GM18858 (cell line): ENCODE measurements at regions not wholly inside any gene's neighbourhood (a gene's known extent, or its start where the extent isn't known, plus 50 kb on each side); places are given as distances from the start of the nearest gene placed in this dataset.

Experiments
- ATAC-seq: cut with Tn5 transposase; IDR thresholded peaks from one replicate; pipeline ENCODE4 v1.9.1; 2021; ENCODE audit not compliant: unreplicated experiment

DNA sequence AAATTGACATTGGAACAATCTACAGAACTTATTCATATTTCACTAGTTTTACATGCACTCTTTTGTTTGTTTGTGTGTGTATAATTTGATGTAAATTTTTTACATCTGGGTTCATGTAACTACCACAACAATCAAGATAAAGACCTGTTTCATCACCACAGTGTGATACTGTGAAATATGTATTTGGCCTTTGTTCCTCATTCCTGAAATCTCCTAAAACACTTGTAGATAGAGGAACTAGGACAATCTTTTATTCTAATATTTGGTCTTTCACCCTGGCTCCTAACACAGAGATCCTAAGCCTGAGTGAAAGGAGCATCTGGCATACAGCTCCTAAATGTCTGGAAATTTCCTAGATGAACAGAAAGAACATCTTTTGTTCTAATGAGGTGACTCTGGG lies 155.0 kb upstream of the GPR149 start:
- ATAC-seq: no peak

DNA sequence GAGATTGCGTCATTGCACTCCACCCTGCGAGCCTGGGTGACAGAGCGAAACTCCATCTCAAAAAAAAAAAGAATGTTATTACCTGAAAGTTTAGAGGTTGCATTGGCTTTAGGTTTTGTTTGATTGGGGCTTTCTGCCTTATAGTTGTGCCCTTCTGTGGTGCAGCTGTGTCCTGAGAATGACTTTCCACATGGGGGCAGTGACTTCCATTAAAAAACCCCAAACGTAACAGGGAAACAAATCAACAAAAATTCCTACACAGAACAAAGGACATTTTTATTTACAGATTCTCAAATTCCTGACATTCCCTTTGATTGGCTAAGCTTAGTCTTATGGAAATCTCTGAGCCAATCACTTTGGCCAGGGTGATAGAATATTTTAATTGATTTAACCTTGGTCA lies 154.1 kb upstream of the GPR149 start:
- no peak for ATAC-seq

DNA sequence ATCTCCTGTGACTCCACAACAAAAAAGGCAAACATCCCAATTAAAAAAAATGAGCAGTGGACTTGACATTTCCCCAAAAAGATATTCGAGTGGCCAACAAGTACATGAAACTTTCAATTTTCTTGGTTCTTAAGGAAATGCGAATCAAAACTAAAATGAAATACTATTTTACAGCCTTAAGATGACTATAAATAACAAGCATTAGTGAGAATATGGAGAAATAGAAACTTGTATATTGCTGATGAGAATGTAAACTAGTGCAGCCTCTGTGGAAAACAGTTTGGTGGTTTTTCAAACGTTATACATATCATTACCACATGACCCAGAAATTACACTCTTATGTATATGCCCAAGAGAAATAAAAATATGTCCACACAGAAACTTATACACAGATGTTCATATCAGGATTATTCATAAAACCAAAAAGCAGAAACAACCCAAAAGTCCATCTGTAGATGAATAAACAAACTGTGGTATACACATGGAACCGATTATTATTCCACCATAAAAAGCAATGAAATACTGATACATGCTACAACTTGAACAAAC lies 153.2 kb upstream of the GPR149 start:
- ATAC-seq: no peak

DNA sequence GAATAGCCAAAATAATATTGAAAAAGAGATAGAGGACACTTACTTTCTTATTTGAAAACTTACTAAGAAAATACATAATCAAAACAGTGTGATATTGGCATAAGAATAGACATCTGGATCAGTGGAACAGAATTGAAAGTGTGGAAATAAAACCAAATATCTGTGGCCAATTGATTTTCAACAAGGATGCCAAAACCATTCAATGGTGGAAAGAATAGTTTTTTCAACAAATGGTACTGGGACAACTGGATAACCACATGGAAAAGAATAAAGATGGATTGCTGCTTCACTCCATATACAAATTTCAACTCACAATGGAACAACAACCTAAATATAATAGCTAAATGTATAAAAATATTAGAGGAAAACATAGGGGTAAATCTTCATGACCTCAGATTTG lies 152.5 kb upstream of the GPR149 start:
- no peak for ATAC-seq

DNA sequence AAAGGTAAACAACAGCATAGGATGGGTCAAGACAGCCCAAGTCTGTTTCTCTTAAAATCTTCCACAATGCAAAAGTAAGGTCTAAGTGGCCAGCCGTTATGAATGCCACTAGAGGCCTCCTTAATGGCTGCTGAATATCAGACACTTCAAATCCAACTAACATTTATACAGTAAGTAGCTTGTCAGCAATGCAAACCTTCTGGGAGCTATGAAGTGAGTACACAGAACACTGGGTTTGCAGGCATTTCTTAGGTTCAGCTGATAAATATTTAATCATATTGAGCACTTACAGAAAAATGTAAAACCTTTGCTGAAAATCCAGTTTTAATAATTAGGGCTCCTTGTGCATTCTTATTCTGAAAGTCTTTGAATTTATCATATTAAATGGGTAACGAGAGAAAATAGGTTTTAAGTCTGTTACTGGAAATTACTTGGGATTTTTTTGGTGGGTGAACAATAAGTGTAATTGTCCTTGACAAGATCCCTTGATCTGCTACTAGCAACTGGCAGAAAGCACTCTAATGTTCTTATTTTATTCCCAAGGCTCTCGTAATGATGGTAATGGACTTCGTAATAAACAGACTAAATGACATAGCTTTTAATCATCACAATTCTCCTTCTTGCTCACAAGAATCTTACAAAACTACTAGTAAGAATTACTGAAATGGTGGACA lies 141.7 kb upstream of the GPR149 start:
- no peak for ATAC-seq

DNA sequence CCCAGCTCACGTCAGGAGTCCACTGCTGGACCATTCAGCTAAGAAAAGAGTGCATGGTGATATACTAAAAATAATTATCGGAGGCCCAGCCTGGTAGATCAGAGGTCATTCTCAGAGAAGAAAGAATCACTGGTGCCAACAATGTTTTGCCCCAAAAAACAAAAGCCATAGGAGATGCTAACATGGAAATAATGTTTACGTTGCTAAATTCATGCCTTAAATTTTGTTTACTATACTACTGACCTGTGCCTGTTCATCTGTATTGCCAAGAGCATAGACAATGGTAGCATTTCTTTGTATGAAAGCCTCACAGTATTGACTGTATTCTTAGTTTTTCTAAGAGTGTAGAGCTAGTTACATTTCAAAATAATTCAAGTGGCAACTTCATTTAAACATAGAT lies 138.1 kb upstream of the GPR149 start:
- ATAC-seq: no peak

DNA sequence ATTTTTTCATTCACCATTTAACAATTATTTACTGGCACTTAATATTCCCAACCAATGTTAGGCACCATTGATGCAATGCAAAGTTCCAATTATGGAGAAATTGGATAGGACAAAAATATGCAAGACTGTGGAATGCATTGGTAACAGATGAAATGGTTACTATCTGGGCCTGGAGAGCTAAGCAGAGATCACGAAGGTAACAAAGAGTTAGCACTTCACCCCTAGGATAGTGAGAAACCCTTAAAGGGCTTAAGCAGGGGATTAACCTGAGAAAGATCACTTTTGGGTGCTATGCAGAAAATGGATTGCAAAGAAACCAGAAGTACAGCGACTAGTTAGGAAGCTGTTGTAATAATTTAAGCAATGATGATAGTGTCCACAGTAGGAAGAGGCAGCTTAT lies 129.6 kb upstream of the GPR149 start:
- no peak for ATAC-seq

DNA sequence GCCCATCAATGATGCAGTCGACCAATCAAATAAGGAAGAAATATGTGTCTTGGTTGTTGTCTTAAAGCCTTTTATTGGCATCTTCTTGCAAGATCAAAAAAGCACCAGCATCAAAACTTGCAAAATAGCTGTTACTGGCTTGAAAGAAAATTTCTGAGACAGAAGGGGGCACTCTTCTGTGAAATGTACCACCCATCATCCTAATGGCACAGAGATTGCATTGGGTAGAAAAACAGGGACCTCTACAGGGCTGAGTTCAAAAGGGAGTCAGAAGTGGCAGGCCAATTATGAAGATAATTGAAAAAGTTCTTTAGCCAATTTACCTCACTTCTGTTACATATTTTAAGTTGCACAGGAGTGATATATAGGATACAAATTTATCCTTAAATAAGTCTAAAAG lies 122.3 kb upstream of the GPR149 start:
- ATAC-seq: no peak

DNA sequence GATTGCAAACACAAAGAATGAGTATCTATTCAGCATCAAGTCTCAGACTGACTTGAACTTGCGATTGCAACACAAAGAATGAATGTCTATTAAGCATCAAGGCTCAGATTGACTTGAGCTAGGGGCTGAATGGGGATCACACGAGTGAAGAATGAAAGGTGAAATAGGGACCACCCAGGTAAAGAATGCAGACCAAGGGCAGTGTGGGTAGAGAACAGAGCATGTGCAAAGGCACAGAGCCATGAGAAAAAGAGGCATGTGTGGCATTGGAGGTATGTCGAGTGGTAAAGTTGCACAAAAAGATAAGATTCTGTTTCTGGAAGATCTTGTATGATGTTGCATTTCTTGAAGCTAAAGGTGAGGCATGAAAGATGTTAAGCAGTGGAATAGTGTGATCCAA lies 119.4 kb upstream of the GPR149 start:
- ATAC-seq: no peak

DNA sequence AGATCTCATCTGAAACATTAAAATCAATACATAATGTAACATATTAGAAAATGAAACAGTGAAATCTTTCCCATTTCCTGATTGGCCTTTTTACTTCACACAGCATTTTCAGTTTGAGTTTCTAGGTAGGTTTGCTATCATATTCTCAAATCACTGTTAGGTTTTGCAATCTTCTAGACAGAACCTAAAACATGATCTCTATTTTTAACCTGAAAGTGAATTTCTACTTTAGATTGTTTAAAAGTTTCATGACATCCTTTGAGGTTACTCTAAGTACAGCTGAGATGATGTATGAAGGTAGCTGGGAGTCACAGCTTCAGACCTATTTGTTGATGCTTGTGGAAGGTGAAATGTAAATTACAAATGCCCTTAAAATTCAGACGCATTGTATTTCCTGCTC lies 118.4 kb upstream of the GPR149 start:
- no peak for ATAC-seq

DNA sequence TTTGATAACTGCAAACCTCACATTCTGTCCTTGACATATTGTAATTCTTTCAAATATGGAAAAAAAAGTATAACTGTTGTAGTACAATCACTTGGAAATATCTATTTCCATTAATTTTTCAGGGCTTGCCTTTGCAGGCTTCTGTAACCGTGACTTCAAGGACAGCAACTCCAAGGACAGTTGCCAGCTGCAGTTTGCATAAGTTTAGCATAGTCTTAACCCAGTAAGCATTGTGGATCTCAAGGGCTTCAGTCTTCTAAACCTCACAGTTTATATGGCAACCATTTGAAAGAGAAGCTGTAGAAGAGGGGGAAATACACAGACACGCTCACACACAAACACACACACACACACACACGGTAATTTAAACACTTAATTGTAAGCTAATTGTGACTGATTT lies 112.8 kb upstream of the GPR149 start:
- no peak for ATAC-seq

DNA sequence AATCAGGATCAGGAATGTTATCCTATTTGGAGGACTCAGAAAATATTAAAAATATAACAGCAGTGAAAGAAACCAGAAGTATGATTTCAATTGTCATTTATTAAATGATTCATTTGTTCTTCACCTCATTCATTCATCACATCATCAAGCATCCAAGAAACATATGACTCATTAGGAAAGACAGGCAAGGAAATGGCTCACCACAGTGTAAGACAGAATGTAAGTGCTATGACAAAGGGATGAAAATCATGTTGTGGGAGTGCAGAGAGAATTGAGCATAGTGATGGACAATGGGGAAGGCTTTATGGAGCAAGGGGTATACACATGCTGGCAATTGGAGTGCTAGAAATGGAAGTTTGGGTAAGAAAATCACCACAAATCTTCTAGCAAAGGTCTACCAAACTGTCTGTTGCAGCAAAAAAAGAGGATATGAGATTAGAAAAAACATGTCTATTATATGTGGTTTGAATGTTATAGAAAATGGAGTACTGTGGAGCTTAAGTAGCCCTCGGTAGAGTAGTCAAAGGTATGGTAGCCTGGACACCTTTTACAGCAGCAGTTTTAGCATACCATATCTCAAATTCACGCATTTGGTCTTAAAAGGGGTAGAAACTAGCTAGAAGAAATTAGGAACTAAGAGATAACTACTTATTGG lies 111.1 kb upstream of the GPR149 start:
- no peak for ATAC-seq

DNA sequence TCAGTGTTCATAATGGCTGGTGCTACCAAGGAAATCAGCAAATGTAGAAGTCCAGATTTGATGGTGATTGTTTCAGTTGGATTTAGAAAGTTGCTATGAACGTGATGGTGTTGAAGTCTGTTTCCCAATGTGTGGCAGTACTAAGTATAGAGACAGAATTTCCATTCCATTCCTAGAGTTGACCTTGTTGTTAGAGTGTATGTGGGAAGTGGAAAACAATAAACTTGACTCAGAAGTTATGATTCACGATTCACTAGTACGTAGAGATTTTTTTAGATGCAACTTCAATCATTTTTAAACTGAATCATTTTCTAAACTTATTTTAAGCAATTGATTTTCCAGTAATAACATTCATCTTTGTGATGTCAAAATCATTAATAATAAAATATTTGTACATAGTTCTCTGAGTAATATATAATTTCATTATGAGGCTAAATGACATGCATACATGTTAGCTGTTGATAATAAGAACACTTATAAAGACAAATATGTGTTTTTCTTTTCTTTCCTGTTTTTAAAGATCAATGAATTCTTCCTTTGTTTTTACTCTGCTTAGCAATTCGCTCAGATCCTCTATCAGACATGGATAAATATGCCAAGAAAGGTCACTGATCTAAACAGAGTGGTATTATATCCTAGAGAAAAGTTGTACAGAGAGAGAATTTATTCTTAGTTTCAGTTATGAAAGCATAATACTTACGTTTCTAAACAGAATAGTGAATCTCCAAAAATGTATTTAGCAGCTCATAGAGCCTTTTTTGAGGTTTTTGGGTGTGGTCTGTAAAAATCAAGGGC lies 108.8 kb upstream of the GPR149 start:
- ATAC-seq: no peak

DNA sequence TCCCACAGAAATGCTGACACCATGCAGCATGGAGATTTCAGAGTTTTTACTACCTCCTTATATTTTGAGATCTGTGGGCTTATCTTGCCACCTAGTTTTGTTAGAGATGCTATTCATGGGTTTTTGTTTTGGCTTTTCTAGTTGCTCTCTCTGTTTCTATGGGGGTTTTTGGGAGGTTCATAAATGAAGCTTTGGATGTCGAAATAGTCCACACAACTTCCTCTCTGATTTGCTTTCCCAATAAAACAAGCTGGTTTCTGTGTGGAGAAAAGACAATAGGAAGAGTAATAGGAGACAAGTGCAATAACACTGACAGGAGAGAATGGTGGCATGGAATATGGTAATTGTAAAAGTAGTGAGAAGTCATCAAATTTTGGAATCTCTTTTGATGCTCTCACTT lies 106.8 kb upstream of the GPR149 start:
- ATAC-seq: no peak

DNA sequence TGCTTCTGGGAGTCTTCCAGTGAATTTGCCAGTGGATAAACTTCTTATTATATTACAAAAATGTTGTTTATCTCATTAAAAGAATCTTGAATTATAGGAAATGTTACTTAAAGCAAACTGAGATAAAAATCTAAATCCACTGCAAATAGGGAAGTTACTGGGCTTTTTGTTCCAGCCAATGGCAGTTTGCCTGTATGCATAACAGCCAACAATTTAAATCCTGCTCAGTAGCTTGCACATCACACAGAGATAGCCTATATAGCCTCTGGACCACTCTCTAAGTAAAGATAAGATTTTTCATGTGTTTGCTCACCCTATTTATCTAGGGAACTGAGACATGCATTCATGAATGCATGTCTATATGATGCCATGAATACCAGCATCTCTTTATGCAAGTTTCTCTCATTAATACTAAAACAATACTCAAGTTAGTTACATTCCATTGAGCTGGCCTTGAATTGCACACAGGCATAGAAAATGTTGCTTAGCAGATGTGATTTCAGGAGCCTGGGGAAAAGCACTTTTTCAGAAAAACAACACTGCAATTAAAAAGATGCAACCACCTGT lies 92.1 kb upstream of the GPR149 start:
- ATAC-seq: no peak

DNA sequence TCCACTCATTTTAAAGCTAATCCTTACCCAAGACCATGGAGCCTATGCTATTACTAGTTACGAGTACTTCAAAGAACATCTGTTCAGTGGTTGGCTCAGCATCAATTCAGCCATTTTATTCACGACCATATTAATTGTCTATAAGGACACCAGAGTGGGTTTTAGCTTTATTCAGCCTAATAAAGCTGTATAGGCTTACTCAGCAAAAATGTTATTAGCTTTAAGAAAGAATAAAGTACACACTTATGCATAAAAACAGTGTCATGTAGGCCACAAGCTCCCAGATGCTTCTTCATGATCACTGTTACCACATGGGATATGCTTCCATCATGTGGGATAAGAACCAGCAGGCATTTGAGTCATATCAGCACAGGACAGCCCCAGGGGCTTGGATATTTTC lies 87.4 kb upstream of the GPR149 start:
- no peak for ATAC-seq

DNA sequence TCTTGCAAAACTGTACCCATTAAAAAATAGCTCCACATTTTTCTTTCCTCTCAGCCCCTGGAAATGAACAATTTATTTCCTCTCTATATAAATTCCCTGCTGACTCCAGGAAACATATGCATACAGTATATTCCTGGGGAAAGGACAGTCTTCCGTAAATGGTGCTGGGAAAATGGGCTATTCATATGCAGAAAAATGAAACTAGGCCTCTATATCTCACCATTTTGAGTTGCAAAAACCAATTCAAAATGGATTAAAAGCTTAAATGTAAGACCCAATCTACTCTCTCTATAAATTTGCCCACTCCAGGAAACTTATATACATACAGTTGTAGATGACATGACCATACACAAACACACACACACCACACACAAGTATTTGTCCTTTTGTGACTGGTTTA lies 85.9 kb upstream of the GPR149 start:
- no peak for ATAC-seq

DNA sequence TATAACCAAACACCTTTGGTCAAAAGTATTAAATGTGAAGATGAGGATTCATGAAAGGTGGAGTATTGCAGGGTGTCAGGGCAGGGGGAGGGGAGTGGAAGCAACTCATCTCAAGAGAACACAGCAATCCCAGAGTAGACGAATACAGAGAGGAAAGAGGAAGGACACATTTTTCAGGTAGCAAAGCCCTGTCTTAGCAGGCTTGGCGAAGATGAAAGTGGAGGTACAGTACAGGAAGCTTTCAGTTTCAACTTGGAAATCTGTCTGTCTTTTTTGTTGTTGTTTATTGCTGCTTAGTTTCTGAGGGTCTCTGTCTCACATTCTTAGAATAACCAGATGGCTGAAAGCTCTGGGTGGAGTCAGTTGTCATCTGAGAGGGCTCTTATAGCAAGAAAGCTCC lies 80.8 kb upstream of the GPR149 start:
- ATAC-seq: no peak

DNA sequence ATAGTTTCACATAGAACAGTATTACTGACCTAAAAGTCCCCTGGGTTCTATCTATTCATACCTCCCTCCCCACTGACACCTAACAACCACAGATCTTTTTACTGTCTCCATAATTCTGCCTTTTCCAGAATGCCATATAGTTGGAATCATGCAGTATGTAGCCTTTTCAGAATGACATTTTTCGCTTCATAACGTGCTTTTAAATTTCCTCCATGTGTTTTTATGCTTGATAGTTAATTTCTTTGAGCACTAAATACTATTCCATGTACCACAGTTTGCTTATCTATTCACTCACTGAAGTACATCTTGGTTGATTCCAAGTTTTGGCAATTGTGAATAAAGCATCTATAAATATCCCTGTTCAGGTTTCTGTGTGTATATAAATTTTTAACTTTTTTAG lies 77.7 kb upstream of the GPR149 start:
- no peak for ATAC-seq

DNA sequence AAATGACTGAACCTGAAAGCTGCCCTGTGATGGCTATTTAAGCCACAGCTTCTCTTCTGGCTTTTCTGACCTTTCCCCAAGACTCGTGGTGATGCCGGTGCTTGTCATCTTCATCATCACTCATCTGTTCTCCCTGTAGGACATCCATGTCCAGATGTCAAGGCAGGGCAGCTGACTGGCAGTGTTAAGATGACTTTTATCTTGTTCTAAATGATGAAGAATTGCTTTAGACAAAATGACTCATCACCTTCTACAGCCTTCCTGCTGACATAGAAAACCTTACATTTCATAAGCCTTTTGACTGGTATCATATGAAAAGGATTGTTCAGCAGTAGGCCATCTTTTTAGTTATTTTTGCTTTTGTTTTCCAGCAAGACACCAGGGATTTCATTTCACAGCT lies 67.0 kb upstream of the GPR149 start:
- no peak for ATAC-seq

DNA sequence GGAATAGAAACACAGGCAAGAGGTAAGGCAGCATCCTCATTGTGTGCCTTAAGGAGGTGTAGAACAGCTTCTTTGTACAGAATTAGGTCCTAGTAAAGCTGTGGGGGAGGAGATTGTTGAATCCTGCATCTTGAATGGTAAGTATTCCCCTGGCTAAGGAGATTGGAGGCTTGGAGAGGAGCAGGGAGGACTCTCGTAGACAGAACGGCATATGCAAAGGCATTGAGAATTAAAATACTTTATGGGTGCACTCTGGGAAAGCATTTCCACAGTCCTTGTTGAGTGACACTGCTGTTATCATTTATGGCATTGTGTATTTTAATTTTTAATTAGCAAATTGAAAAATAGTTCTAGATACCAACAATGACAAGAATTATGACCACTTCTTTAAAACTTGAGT lies 66.5 kb upstream of the GPR149 start:
- ATAC-seq: no peak

DNA sequence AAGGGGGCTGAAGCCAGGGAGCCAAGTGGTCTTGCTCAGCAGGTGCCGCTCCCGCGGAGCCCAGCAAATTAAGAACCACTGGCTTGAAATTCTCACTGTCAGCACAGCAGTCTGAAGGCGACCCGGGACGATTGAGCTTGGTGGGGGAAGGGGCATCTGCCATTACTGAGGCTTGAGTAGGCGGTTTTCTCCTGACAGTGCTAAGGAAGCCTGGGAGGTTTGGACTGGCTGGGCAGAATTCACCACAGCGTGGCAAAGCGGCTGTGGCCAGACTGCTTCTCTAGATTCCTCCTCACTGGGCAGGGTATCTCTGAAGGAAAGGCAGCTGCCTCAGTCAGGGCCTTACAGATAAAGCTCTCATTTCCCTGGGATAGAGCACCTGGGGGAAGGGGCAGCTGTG lies 57.0 kb upstream of the GPR149 start:
- ATAC-seq: no peak
